HCT116 (cell line): ENCODE measurements at regions not wholly inside any gene's neighbourhood (a gene's known extent, or its start where the extent isn't known, plus 50 kb on each side); places are given as distances from the start of the nearest gene placed in this dataset.

Experiments used
- ATAC-seq: fragments of 200-7000 bp; cut with Tn5 transposase; 2 replicates; pipeline ENCODE4 v1.9.1; 2020; ENCODE audit warnings: mild to moderate bottlenecking, moderate library complexity
- BruUV-seq: library from RNA; stranded (reverse); fragments of 400-500 nt; replicated peaks from 2 replicates; lab custom pipeline; 2021; lab: Mats Ljungman, UMichigan
- CTCF ChIA-PET: fragments of 300-600 bp; sonication (Branson Sonifier 250); formaldehyde crosslinking; loops from one replicate; lab custom pipeline; 2021; ENCODE audit warnings: antibody characterized with exemption; lab: Charles Lee
- POLR2A ChIA-PET: fragments of 300-600, 350-600 bp; sonication (Branson Sonifier 250); formaldehyde crosslinking; loops from one replicate; lab custom pipeline; 2021; ENCODE audit warnings: antibody characterized with exemption; lab: Charles Lee
- RAD21 ChIA-PET, 2 experiments: fragments of 300-600 bp; sonication (Branson Sonifier 250); formaldehyde crosslinking; loops; one replicate each; lab custom pipeline; 2023; ENCODE audit warnings: low total read pairs in 2 of 2; ENCODE audit not compliant: uncharacterized antibody in 2 of 2, unreplicated experiment in 2 of 2, low non-redundant PET in 1 of 2; lab: Charles Lee
- DNase-seq: peaks from one replicate; pipeline ENCODE4 v3.0.0-alpha.2; 2010; ENCODE audit warnings: low read depth, low spot score
- H2AFZ ChIP-seq: fragments of 200-600 bp; shearing (Covaris generic), sonication (generic); 2 replicates; pipeline ENCODE4 v1.6.1; 2017; ENCODE audit warnings: low read depth, mixed run types, mixed read lengths, antibody characterized with exemption, low read length; ENCODE audit not compliant: poor library complexity, severe bottlenecking
- H3K27ac ChIP-seq: 2 replicates; pipeline ENCODE4 v1.5.1; 2012; ENCODE audit warnings: low read depth, low read length
- H3K27me3 ChIP-seq: fragments of 200-600 bp; sonication (generic); 2 replicates; pipeline ENCODE4 v1.6.1; 2016; ENCODE audit warnings: mixed run types, low read length, mixed read lengths; ENCODE audit not compliant: insufficient read depth
- H3K36me3 ChIP-seq, 2 experiments: fragments of 200-500 bp in 1 of 2; fragments of 200-600 bp in 1 of 2; sonication (Bioruptor generic) in 1 of 2; sonication (generic) in 1 of 2; 2 replicates each; pipeline versions ENCODE4 v1.5.1 to v1.6.1; 2014 to 2016; ENCODE audit warnings: low read length in 2 of 2, inconsistent platforms in 1 of 2, mixed read lengths in 1 of 2, mixed run types in 1 of 2; ENCODE audit not compliant: insufficient read depth in 2 of 2, control insufficient read depth in 1 of 2
- H3K4me1 ChIP-seq, 2 experiments: fragments of 200-600 bp in 1 of 2; sonication (generic) in 1 of 2; 2 replicates each; pipeline versions ENCODE4 v1.5.1 to v1.6.1; 2012 to 2017; ENCODE audit warnings: low read length in 2 of 2, inconsistent platforms in 1 of 2, mild to moderate bottlenecking in 1 of 2, mixed read lengths in 1 of 2, mixed run types in 1 of 2, moderate library complexity in 1 of 2; ENCODE audit not compliant: insufficient read depth in 2 of 2, control insufficient read depth in 1 of 2
- H3K4me2 ChIP-seq: fragments of 200-600 bp; sonication (generic); 2 replicates; pipeline ENCODE4 v1.6.1; 2017; ENCODE audit warnings: mixed run types, low read length, mixed read lengths
- H3K4me3 ChIP-seq, 2 experiments: fragments of 200-600 bp in 1 of 2; sonication (generic) in 1 of 2; replicated peaks in 1 of 2; 2 replicates each; pipeline ENCODE4 v1.5.1; 2011 to 2016; ENCODE audit warnings: low read length in 2 of 2, control low read depth in 1 of 2, low read depth in 1 of 2, mild to moderate bottlenecking in 1 of 2, mixed read lengths in 1 of 2, mixed run types in 1 of 2
- H3K79me2 ChIP-seq: fragments of 200-600 bp; sonication (generic); 2 replicates; pipeline ENCODE4 v1.6.1; 2017; ENCODE audit warnings: mild to moderate bottlenecking, mixed run types, low read length, moderate library complexity, mixed read lengths; ENCODE audit not compliant: insufficient read depth
- H3K9ac ChIP-seq: fragments of 200-600 bp; sonication (generic); 2 replicates; pipeline ENCODE4 v1.6.1; 2016; ENCODE audit warnings: low read length, mixed read lengths
- H3K9me2 ChIP-seq: fragments of 200-600 bp; sonication (generic), shearing (Covaris generic); 2 replicates; pipeline ENCODE4 v1.6.1; 2017; ENCODE audit warnings: mixed run types, mild to moderate bottlenecking, moderate library complexity; ENCODE audit not compliant: insufficient read depth
- H3K9me3 ChIP-seq, 2 experiments: fragments of 200-500 bp in 1 of 2; fragments of 200-600 bp in 1 of 2; sonication (Bioruptor generic) in 1 of 2; sonication (generic) in 1 of 2; 2 replicates each; pipeline ENCODE4 v1.6.1; 2014 to 2017; ENCODE audit warnings: low read length in 2 of 2, mixed read lengths in 2 of 2, inconsistent platforms in 1 of 2, low read depth in 1 of 2, mild to moderate bottlenecking in 1 of 2, mixed run types in 1 of 2, moderate library complexity in 1 of 2; ENCODE audit not compliant: control insufficient read depth in 1 of 2, insufficient read depth in 1 of 2
- H4K20me1 ChIP-seq: fragments of 200-600 bp; sonication (generic), shearing (Covaris generic); 2 replicates; pipeline ENCODE4 v1.6.1; 2017; ENCODE audit warnings: mixed run types, mild to moderate bottlenecking, moderate library complexity; ENCODE audit not compliant: insufficient read depth
- ATF3 ChIP-seq: IDR thresholded peaks from 2 replicates; pipeline ENCODE4 v1.6.1; 2012
- CBX3 ChIP-seq: IDR thresholded peaks from 2 replicates; pipeline ENCODE4 v1.6.1; 2012; ENCODE audit warnings: low read depth
- CEBPB ChIP-seq: IDR thresholded peaks from 2 replicates; pipeline ENCODE4 v1.6.1; 2012; ENCODE audit warnings: low read depth
- CTCF ChIP-seq, 3 experiments: fragments of 200-600 bp in 1 of 3; sonication (generic) in 1 of 3; IDR thresholded peaks in 2 of 3; conservative IDR thresholded peaks in 1 of 3; 2 replicates each; pipeline ENCODE4 v1.5.1; 2012 to 2017; ENCODE audit warnings: low read depth in 2 of 3, low read length in 2 of 3, antibody characterized with exemption in 1 of 3, borderline replicate concordance in 1 of 3, control low read depth in 1 of 3, mild to moderate bottlenecking in 1 of 3, mixed read lengths in 1 of 3, mixed run types in 1 of 3, moderate library complexity in 1 of 3; ENCODE audit not compliant: insufficient read depth in 1 of 3
- EGR1 ChIP-seq: IDR thresholded peaks from 2 replicates; pipeline ENCODE4 v1.6.1; 2012; ENCODE audit warnings: low read depth
- ELF1 ChIP-seq: IDR thresholded peaks from 2 replicates; pipeline ENCODE4 v1.6.1; 2012; ENCODE audit warnings: low read depth, borderline replicate concordance
- EZH2phosphoT487 ChIP-seq: fragments of 200-600 bp; IDR thresholded peaks from 2 replicates; pipeline ENCODE4 v1.6.1; 2018; ENCODE audit warnings: antibody characterized with exemption, borderline replicate concordance
- JUND ChIP-seq: IDR thresholded peaks from 2 replicates; pipeline ENCODE4 v1.6.1; 2012
- MAX ChIP-seq: IDR thresholded peaks from 2 replicates; pipeline ENCODE4 v1.6.1; 2012
- POLR2AphosphoS5 ChIP-seq: IDR thresholded peaks from 2 replicates; pipeline ENCODE4 v1.6.1; 2011; ENCODE audit warnings: mild to moderate bottlenecking, low read depth, low read length, moderate library complexity
- RAD21 ChIP-seq: IDR thresholded peaks from 2 replicates; pipeline ENCODE4 v1.6.1; 2012; ENCODE audit warnings: low read depth, mild to moderate bottlenecking
- REST ChIP-seq: IDR thresholded peaks from 2 replicates; pipeline ENCODE4 v1.6.1; 2012; ENCODE audit warnings: low read depth
- SIN3A ChIP-seq: IDR thresholded peaks from 2 replicates; pipeline ENCODE4 v1.6.1; 2012; ENCODE audit warnings: low read depth
- SRF ChIP-seq: IDR thresholded peaks from 2 replicates; pipeline ENCODE4 v1.6.1; 2012; ENCODE audit warnings: low read depth
- TCF7L2 ChIP-seq: IDR thresholded peaks from 2 replicates; pipeline ENCODE4 v1.7.0; 2011; ENCODE audit warnings: borderline replicate concordance, inconsistent platforms; ENCODE audit not compliant: insufficient read depth, insufficient read length; ENCODE audit errors: extremely low read depth
- YY1 ChIP-seq: IDR thresholded peaks from 2 replicates; pipeline ENCODE4 v1.6.1; 2011; ENCODE audit warnings: low read length, low read depth, moderate library complexity, mild to moderate bottlenecking; ENCODE audit not compliant: insufficient replicate concordance; ENCODE audit errors: extremely low read depth
- ZBTB33 ChIP-seq: IDR thresholded peaks from 2 replicates; pipeline ENCODE4 v1.6.1; 2011; ENCODE audit warnings: mild to moderate bottlenecking, low read length, moderate library complexity; ENCODE audit not compliant: insufficient replicate concordance; ENCODE audit errors: extremely low read depth
- ZFX ChIP-seq: fragments of 450-650 bp; IDR thresholded peaks from 2 replicates; pipeline ENCODE4 v1.6.1; 2017
- ZNF274 ChIP-seq: fragments of 200-500 bp; sonication (Bioruptor generic); IDR thresholded peaks from 2 replicates; pipeline ENCODE4 v1.6.1; 2014; ENCODE audit warnings: mild to moderate bottlenecking, low read depth, low read length, inconsistent platforms
- intact Hi-C: fragments of 100-400 bp; cut with micrococcal nuclease; formaldehyde crosslinking; loops from 2 replicates; pipeline ENCODE4 v1.10.0; 2022

- Histone ChIP-seq H3K4me2 (no peak overlapping the region), H3K79me2 (no peaks in the 10 kb centered on the region), H3K9ac (no peak overlapping the region), H3K27ac (no peak overlapping the region), H3K36me3 (no peaks in the 10 kb centered on the region), H3K4me3 (no peak overlapping the region), H2AFZ (no peak overlapping the region), H3K27me3 (no peaks in the 10 kb centered on the region), H4K20me1 (no peaks in the 10 kb centered on the region), H3K9me3 (peaks cover 0 to 6% of the 10 kb centered on the region in 2 experiments), H3K4me1 (no peaks in the 10 kb centered on the region), H3K9me2 (no peaks in the 10 kb centered on the region)
- ChIA-PET CTCF (no interaction called here), RAD21 (no interaction called here), POLR2A (no interaction called here)
- no TSS peak for BruUV-seq
- ATAC-seq: no peak
- intact Hi-C loops: no loop called here
- DNase-seq: no peak
- TF ChIP-seq MAX (no peak), CTCF (IDR thresholded peaks at IDR 0.05 in 2 of 3, conservative IDR thresholded peaks at IDR 0.05 in 1 of 3; ENCODE audit: borderline replicate concordance in 1 of 3, insufficient read depth in 1 of 3, low read depth in 2 of 3, low read length in 2 of 3) (no peak), RAD21 (no peak), EGR1 (no peak), ZFX (no peak), ELF1 (no peak), JUND (no peak), YY1 (no peak), POLR2AphosphoS5 (no peak), ZBTB33 (no peak), REST (no peak), EZH2phosphoT487 (no peak), SIN3A (no peak), TCF7L2 (no peak), ZNF274 (no peak), CBX3 (no peak), SRF (no peak), ATF3 (no peak), CEBPB (no peak)
These were observed 810.6 kb downstream of the EPHA7 start for GRCh38 chr6:92608751-92609150.
